WERI-Rb-1 (cell line): ENCODE measurements at regions not wholly inside any gene's neighbourhood (a gene's known extent, or its start where the extent isn't known, plus 50 kb on each side); places are given as distances from the start of the nearest gene placed in this dataset.

ENCODE experiments used
- DNase-seq: peaks from one replicate; pipeline ENCODE4 v3.0.0-alpha.2; 2020
- H3K27ac ChIP-seq: fragments of 250-450 bp; sonication (Bioruptor Pico); 2 replicates; pipeline ENCODE4 v1.5.1; 2020; ENCODE audit warnings: mild to moderate bottlenecking, moderate library complexity
- H3K27me3 ChIP-seq: fragments of 250-450 bp; sonication (Bioruptor Pico); 2 replicates; pipeline ENCODE4 v1.5.1; 2021; ENCODE audit warnings: mild to moderate bottlenecking, low read depth, moderate library complexity; ENCODE audit not compliant: insufficient read depth, severe bottlenecking
- H3K36me3 ChIP-seq: fragments of 250-450 bp; sonication (Bioruptor Pico); 2 replicates; pipeline ENCODE4 v1.5.1; 2020; ENCODE audit warnings: mild to moderate bottlenecking, moderate library complexity
- H3K4me3 ChIP-seq: 2 replicates; pipeline ENCODE4 v1.5.1; 2011; ENCODE audit warnings: low read depth, mild to moderate bottlenecking, control low read depth, low read length
- H3K9me3 ChIP-seq: fragments of 250-450 bp; sonication (Bioruptor Pico); 2 replicates; pipeline ENCODE4 v1.5.1; 2021; ENCODE audit warnings: mild to moderate bottlenecking, moderate library complexity; ENCODE audit not compliant: severe bottlenecking
- CTCF ChIP-seq: IDR thresholded peaks from 2 replicates; pipeline ENCODE4 v1.5.1; 2011; ENCODE audit warnings: low read depth, mild to moderate bottlenecking, control low read depth, inconsistent platforms, low read length

GRCh38 chr17:77498791-77499698 lies 358.3 kb downstream of the SEC14L1 start:
- H3K36me3 ChIP-seq = peaks cover 68% of the 10 kb centered on the region
- no peak overlapping the region; the same call in 1 of the 2 replicates for H3K27ac ChIP-seq
- no peak for TF ChIP-seq CTCF
- H3K27me3 ChIP-seq = no peaks in the 10 kb centered on the region
- H3K4me3 ChIP-seq = no peak overlapping the region
- peak; percentile 5 for DNase-seq
- no peaks in the 10 kb centered on the region for H3K9me3 ChIP-seq

GRCh38 chr17:77499699-77500435 lies 359.1 kb downstream of the SEC14L1 start:
- peaks cover 60% of the 10 kb centered on the region for H3K36me3 ChIP-seq

GRCh38 chr17:77501101-77501566 lies 360.4 kb downstream of the SEC14L1 start:
- no peak overlapping the region for H3K4me3 ChIP-seq
- H3K27me3 ChIP-seq = no peaks in the 10 kb centered on the region
- H3K9me3 ChIP-seq = no peaks in the 10 kb centered on the region
- TF ChIP-seq CTCF = peak; percentile 60
- peak; percentile 58 for DNase-seq
- peaks cover 48% of the 10 kb centered on the region for H3K36me3 ChIP-seq
- H3K27ac ChIP-seq = no peak overlapping the region

More at GRCh38 chr17:77499699-77500435, 359.1 kb downstream of the SEC14L1 start:
- Histone ChIP-seq H3K4me3 (no peak overlapping the region), H3K27me3 (no peaks in the 10 kb centered on the region), H3K27ac (no peak overlapping the region; the same call in 1 of the 2 replicates), H3K9me3 (no peaks in the 10 kb centered on the region)
- peak; percentile 18 for DNase-seq
- TF ChIP-seq CTCF = no peak

GRCh38 chr17:77501751-77502625 lies 361.2 kb downstream of the SEC14L1 start:
- Histone ChIP-seq H3K4me3 (no peak overlapping the region), H3K27me3 (no peaks in the 10 kb centered on the region), H3K9me3 (no peaks in the 10 kb centered on the region), H3K36me3 (peaks cover 40% of the 10 kb centered on the region), H3K27ac (no peak overlapping the region)
- no peak for TF ChIP-seq CTCF
- DNase-seq = peak; percentile 6

GRCh38 chr17:77502626-77503292 lies 362.0 kb downstream of the SEC14L1 start:
- Histone ChIP-seq H3K36me3 (peaks cover 33% of the 10 kb centered on the region), H3K27me3 (no peaks in the 10 kb centered on the region), H3K27ac (no peak overlapping the region), H3K4me3 (no peak overlapping the region), H3K9me3 (no peaks in the 10 kb centered on the region)
- TF ChIP-seq CTCF = no peak
- DNase-seq = peak; percentile 17
